MCF 10A (cell line): ENCODE measurements at regions not wholly inside any gene's neighbourhood (a gene's known extent, or its start where the extent isn't known, plus 50 kb on each side); places are given as distances from the start of the nearest gene placed in this dataset.

ENCODE experiments used
- BruUV-seq: library from RNA; stranded (reverse); fragments of 400-500 nt; replicated peaks from 2 replicates; lab custom pipeline; 2021; lab: Mats Ljungman, UMichigan
- CTCF ChIA-PET: fragments of 300-600 bp; sonication (Branson Sonifier 250); formaldehyde crosslinking; extraction: SDS; loops from one replicate; lab custom pipeline; 2021; ENCODE audit warnings: antibody characterized with exemption, inconsistent platforms; lab: Yijun Ruan, JAX
- POLR2A ChIA-PET: fragments of 300-600, 350-650 bp; sonication (Branson Sonifier 250); formaldehyde crosslinking; extraction: SDS; loops from one replicate; lab custom pipeline; 2020; ENCODE audit warnings: antibody characterized with exemption, inconsistent platforms; lab: Yijun Ruan, JAX
- DNase-seq: peaks from one replicate; pipeline ENCODE4 v3.0.0-alpha.2; 2018; ENCODE audit not compliant: unreplicated experiment
- H3K27ac Mint-ChIP-seq: one replicate; pipeline ENCODE4 v1.8.0; 2022; ENCODE audit warnings: mild to moderate bottlenecking, low read depth, mixed read lengths; ENCODE audit not compliant: unreplicated experiment
- H3K27me3 Mint-ChIP-seq: one replicate; pipeline ENCODE4 v1.8.0; 2022; ENCODE audit warnings: mixed read lengths; ENCODE audit not compliant: insufficient read depth, unreplicated experiment
- H3K36me3 Mint-ChIP-seq: one replicate; pipeline ENCODE4 v1.8.0; 2022; ENCODE audit warnings: mild to moderate bottlenecking, moderate library complexity, mixed read lengths; ENCODE audit not compliant: insufficient read depth, unreplicated experiment
- H3K4me1 Mint-ChIP-seq: one replicate; pipeline ENCODE4 v1.8.0; 2022; ENCODE audit warnings: mixed read lengths; ENCODE audit not compliant: insufficient read depth, unreplicated experiment
- H3K4me3 Mint-ChIP-seq: one replicate; pipeline ENCODE4 v1.8.0; 2022; ENCODE audit warnings: mild to moderate bottlenecking, moderate library complexity, mixed read lengths; ENCODE audit not compliant: unreplicated experiment
- H3K9me3 Mint-ChIP-seq: one replicate; pipeline ENCODE4 v1.8.0; 2022; ENCODE audit warnings: mixed read lengths; ENCODE audit not compliant: unreplicated experiment
- intact Hi-C: fragments of 100-400 bp; cut with micrococcal nuclease; formaldehyde crosslinking; loops from 2 replicates; pipeline ENCODE4 v1.14.1; 2022
- TF ChIP-seq, protein P1 (sequence below): fragments of 200-600 bp; IDR thresholded peaks from one replicate; pipeline ENCODE4 v1.8.0; 2022; ENCODE audit warnings: antibody characterized with exemption, mild to moderate bottlenecking; ENCODE audit not compliant: unreplicated experiment

DNA sequence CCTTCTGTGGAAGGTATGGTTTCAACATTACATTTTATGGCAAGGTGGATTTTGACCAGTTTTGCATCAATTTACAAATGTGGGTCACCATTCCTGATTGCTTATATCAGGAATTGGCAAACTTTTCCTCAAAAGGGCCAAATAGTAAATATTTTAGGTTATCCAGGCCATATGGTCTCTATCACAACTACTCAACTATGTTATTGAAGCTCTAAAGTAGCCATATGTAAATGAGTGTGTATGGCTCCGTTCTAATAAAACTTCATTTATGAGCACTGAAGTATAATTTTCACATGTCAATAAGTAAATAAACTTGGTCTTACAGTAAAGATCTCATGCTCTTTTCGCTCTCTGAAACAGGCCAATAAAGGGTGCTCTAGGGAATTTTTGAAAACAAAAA is 362.7 kb upstream of the SASH1 start:
- Mint-ChIP-seq H3K9me3 (no peaks in the 10 kb centered on the region), H3K4me1 (peaks cover under 1% of the 10 kb centered on the region), H3K27ac (no peak overlapping the region), H3K36me3 (no peaks in the 10 kb centered on the region), H3K27me3 (no peaks in the 10 kb centered on the region), H3K4me3 (no peak overlapping the region)
- no TSS peak for BruUV-seq
- DNase-seq: no peak
- TF ChIP-seq, protein P1, sequence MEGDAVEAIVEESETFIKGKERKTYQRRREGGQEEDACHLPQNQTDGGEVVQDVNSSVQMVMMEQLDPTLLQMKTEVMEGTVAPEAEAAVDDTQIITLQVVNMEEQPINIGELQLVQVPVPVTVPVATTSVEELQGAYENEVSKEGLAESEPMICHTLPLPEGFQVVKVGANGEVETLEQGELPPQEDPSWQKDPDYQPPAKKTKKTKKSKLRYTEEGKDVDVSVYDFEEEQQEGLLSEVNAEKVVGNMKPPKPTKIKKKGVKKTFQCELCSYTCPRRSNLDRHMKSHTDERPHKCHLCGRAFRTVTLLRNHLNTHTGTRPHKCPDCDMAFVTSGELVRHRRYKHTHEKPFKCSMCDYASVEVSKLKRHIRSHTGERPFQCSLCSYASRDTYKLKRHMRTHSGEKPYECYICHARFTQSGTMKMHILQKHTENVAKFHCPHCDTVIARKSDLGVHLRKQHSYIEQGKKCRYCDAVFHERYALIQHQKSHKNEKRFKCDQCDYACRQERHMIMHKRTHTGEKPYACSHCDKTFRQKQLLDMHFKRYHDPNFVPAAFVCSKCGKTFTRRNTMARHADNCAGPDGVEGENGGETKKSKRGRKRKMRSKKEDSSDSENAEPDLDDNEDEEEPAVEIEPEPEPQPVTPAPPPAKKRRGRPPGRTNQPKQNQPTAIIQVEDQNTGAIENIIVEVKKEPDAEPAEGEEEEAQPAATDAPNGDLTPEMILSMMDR: no peak
- ChIA-PET CTCF (no interaction called here), POLR2A (interaction anchor here (0.6 kb wide), 1 partner anchor 39 kb away, joined by 3 read pairs; no protein-coding TSS in a partner anchor)
- intact Hi-C loops: no loop called here

DNA sequence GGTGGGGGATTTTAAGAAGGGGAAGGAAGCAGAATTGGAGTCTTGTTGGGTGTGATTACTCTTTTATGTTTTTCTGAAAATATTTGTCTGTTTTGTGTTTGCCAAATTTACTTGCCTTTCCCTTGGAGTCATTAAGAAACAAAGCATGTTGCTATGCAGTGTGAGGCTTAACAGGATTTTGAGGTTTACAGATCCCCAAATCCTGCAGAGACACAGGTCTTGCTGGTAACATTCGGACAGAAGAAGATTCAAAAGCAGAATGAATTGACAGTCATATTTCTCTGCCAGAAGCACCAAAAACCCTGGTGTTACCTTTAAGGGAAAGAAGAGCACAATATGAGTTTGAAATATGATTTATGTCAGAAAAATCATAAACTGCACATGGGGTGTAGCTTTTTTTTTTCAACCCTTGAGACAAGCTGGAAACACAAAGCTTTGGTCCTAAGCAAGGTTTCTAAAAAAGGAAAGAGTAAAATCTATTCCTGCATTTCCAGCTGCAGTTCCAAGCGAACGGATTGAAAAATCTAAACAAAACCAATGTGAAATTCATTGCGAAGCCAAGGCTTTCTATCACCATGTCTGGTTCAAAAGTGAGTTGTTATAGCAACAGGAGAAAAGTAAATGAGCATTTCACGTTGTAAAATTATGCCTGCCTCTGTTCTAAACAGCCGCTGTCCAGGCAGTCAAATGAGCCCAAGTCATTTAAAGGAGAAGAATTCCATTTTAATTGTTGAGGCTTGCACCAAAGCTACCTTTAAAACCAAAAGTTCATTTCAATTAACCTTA is 358.9 kb upstream of the SASH1 start:
- no peaks in the 10 kb centered on the region for H3K36me3 Mint-ChIP-seq
- no peaks in the 10 kb centered on the region for H3K4me1 Mint-ChIP-seq
- no peaks in the 10 kb centered on the region for H3K9me3 Mint-ChIP-seq
- no peak overlapping the region for H3K4me3 Mint-ChIP-seq
- intact Hi-C loops: no loop called here
- no peak for DNase-seq
- no peak overlapping the region for H3K27ac Mint-ChIP-seq
- no peaks in the 10 kb centered on the region for H3K27me3 Mint-ChIP-seq
- ChIA-PET POLR2A (no interaction called here), CTCF (interaction anchor here (0.6 to 1.0 kb wide), 2 partner anchors 12 to 477 kb away, joined by 3 read pairs; no protein-coding TSS in a partner anchor)
- no TSS peak for BruUV-seq
- TF ChIP-seq, protein P1: no peak

DNA sequence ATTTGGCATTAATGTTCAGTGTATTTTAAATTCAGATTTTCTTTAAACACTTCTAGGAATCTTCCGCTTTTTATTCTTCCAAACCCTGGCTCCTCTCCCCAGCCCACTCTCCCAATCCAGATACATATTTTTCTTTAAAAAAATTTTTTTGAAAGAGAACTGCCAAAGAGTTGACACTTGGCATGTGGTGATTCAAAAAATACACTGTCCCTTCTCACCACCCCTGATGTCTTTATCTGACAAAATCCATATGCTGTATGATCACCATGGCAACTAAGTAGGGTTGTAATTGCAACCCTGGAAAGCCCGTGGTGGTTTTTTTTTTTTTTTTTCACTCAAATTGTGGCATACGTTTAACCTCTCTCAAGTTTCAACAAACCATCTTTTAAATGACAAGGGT is 355.8 kb upstream of the SASH1 start:
- BruUV-seq: no TSS peak
- Mint-ChIP-seq H3K4me1 (no peaks in the 10 kb centered on the region), H3K36me3 (no peaks in the 10 kb centered on the region), H3K9me3 (no peaks in the 10 kb centered on the region), H3K4me3 (no peak overlapping the region), H3K27me3 (no peaks in the 10 kb centered on the region), H3K27ac (no peak overlapping the region)
- ChIA-PET POLR2A (no interaction called here), CTCF (no interaction called here)
- intact Hi-C loops: no loop called here
- no peak for DNase-seq
- TF ChIP-seq, protein P1: no peak

DNA sequence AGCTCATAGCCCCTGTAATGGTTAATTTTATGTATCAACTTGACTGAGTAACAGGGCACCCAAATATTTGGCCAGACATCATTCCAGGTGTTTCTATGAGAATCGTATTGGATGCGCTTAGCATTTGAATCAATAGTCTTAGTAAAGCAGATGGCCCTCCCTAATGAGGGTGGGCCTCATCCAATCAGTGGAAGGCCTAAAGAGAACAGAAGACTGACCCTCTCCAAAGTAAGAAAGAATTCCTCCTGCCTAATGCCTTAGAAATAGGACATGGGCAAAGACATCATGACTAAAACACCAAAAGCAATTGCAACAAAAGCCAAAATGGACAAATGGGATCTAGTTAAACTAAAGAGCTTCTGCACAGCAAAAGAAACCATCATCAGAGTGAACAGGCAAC is 352.5 kb upstream of the SASH1 start:
- H3K36me3 Mint-ChIP-seq: no peaks in the 10 kb centered on the region
- intact Hi-C loops: no loop called here
- CTCF ChIA-PET: interaction anchor here (0.6 kb wide), 1 partner anchor 34 kb away, joined by 3 read pairs; no protein-coding TSS in a partner anchor
- no peak for DNase-seq
- no peaks in the 10 kb centered on the region for H3K4me1 Mint-ChIP-seq
- POLR2A ChIA-PET: no interaction called here
- H3K9me3 Mint-ChIP-seq: no peaks in the 10 kb centered on the region
- no peaks in the 10 kb centered on the region for H3K27me3 Mint-ChIP-seq
- H3K4me3 Mint-ChIP-seq: no peak overlapping the region
- no peak overlapping the region for H3K27ac Mint-ChIP-seq
- BruUV-seq: no TSS peak
- TF ChIP-seq, protein P1: no peak
